MM.1S (cell line): ENCODE measurements at regions not wholly inside any gene's neighbourhood (a gene's known extent, or its start where the extent isn't known, plus 50 kb on each side); places are given as distances from the start of the nearest gene placed in this dataset.

ENCODE experiments used
- EZH2 ChIP-seq: fragments of 300-600 bp; sonication (generic); optimal IDR thresholded peaks from 2 replicates; pipeline ENCODE3; 2017; ENCODE audit warnings: low read depth, mild to moderate bottlenecking, antibody characterized with exemption, low read length, mixed read lengths
- TF ChIP-seq, protein P1 (sequence below): fragments of 300-600 bp; sonication (generic); IDR thresholded peaks from 2 replicates; pipeline ENCODE4 v1.5.1; 2016; ENCODE audit warnings: antibody characterized with exemption, low read length, mixed read lengths

DNA sequence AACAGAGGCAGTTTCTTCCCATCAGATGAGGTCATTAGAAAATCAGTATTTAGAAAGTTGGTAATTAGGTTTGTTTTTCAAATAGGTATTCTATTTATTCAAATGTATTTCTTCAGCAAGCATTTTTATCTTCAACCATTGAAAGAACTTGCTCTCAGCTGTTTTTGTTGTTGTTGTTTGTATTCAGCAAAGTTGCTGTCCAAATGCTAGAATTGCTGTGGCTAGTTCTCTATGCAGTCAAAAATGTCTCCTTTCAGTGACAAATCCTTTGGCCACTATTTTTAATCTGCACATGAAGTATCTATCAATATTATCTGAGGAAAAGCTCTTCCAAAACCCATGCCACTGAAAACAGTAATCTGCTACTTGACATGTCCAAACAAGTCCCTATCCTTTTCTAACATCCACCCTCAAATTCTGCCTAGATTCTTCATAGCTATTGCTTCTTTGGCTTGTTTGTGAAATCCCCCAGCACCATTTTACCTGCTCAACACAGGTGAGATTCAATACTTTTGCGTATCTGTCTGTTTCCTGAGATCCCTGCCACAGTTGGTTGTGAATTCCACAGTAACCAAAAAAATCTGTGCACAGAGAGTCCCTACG lies 1005.4 kb downstream of the GRIK2 start:
- TF ChIP-seq, protein P1, sequence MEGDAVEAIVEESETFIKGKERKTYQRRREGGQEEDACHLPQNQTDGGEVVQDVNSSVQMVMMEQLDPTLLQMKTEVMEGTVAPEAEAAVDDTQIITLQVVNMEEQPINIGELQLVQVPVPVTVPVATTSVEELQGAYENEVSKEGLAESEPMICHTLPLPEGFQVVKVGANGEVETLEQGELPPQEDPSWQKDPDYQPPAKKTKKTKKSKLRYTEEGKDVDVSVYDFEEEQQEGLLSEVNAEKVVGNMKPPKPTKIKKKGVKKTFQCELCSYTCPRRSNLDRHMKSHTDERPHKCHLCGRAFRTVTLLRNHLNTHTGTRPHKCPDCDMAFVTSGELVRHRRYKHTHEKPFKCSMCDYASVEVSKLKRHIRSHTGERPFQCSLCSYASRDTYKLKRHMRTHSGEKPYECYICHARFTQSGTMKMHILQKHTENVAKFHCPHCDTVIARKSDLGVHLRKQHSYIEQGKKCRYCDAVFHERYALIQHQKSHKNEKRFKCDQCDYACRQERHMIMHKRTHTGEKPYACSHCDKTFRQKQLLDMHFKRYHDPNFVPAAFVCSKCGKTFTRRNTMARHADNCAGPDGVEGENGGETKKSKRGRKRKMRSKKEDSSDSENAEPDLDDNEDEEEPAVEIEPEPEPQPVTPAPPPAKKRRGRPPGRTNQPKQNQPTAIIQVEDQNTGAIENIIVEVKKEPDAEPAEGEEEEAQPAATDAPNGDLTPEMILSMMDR, result no peak
- TF ChIP-seq EZH2, result no peak
